HG03159 (cell line): ENCODE measurements at regions not wholly inside any gene's neighbourhood (a gene's known extent, or its start where the extent isn't known, plus 50 kb on each side); places are given as distances from the start of the nearest gene placed in this dataset.
"Not testable (repeated sequence)": the region's sequence is repeated elsewhere in the genome, so short reads cannot be mapped to it uniquely, and the experiment has no call there.

ENCODE experiments used
- ATAC-seq: cut with Tn5 transposase; IDR thresholded peaks from one replicate; pipeline ENCODE4 v1.9.1; 2021; ENCODE audit warnings: mild to moderate bottlenecking, moderate library complexity; ENCODE audit not compliant: unreplicated experiment

- no peak for ATAC-seq
These were observed 328.6 kb upstream of the F9 start for GRCh38 chrX:139201924-139202323.

- ATAC-seq = no peak
These were observed 329.7 kb upstream of the F9 start for GRCh38 chrX:139200793-139201192.

- ATAC-seq = no peak
These were observed 330.2 kb upstream of the F9 start for GRCh38 chrX:139200346-139200745.

- no peak for ATAC-seq
These were observed 330.6 kb upstream of the F9 start for GRCh38 chrX:139199933-139200332.

GRCh38 chrX:139198936-139199335, 331.6 kb upstream of the F9 start:
- no peak for ATAC-seq

GRCh38 chrX:139196890-139197289, 333.6 kb upstream of the F9 start:
- peak; percentile 50 for ATAC-seq

GRCh38 chrX:139194571-139195280, 335.8 kb upstream of the F9 start:
- ATAC-seq = no peak

- ATAC-seq = no peak
These were observed 338.1 kb upstream of the F9 start for GRCh38 chrX:139192386-139192961.

- ATAC-seq = no peak
These were observed 338.7 kb upstream of the F9 start for GRCh38 chrX:139191746-139192385.

GRCh38 chrX:139191286-139191685, 339.3 kb upstream of the F9 start:
- no peak for ATAC-seq

- no peak for ATAC-seq
These were observed 342.8 kb upstream of the F9 start for GRCh38 chrX:139187738-139188137.

- ATAC-seq = no peak
These were observed 343.5 kb upstream of the F9 start for GRCh38 chrX:139186991-139187390.

GRCh38 chrX:139179592-139179991, 350.9 kb upstream of the F9 start:
- no peak for ATAC-seq

GRCh38 chrX:139178980-139179379, 351.6 kb upstream of the F9 start:
- ATAC-seq = no peak

GRCh38 chrX:139172731-139173130, 357.8 kb upstream of the F9 start:
- no peak for ATAC-seq

- ATAC-seq = no peak
These were observed 359.9 kb upstream of the F9 start for GRCh38 chrX:139170526-139171173.

- ATAC-seq = no peak
These were observed 363.3 kb upstream of the F9 start for GRCh38 chrX:139167282-139167681.

GRCh38 chrX:139158256-139158655, 372.3 kb upstream of the F9 start:
- ATAC-seq = no peak

GRCh38 chrX:139156356-139156755, 374.2 kb upstream of the F9 start:
- ATAC-seq = no peak

GRCh38 chrX:139146625-139147024, 383.9 kb upstream of the F9 start:
- not testable (repeated sequence) for ATAC-seq

- no peak for ATAC-seq
These were observed 389.2 kb upstream of the F9 start for GRCh38 chrX:139141370-139141769.

GRCh38 chrX:139134316-139134715, 396.2 kb upstream of the F9 start:
- ATAC-seq = no peak
